GM19395 (cell line): ENCODE measurements at regions not wholly inside any gene's neighbourhood (a gene's known extent, or its start where the extent isn't known, plus 50 kb on each side); places are given as distances from the start of the nearest gene placed in this dataset.

ENCODE experiments used
- ATAC-seq: cut with Tn5 transposase; IDR thresholded peaks from one replicate; pipeline ENCODE4 v1.9.1; 2021; ENCODE audit warnings: mild to moderate bottlenecking, moderate library complexity; ENCODE audit not compliant: unreplicated experiment

- no peak for ATAC-seq
Observed at GRCh38 chr18:67633939-67634338, 117.4 kb upstream of the DSEL start.

GRCh38 chr18:67621906-67622305 lies 105.4 kb upstream of the DSEL start:
- no peak for ATAC-seq

- no peak for ATAC-seq
Observed at GRCh38 chr18:67621049-67621713, 104.7 kb upstream of the DSEL start.

GRCh38 chr18:67618061-67618460 lies 101.5 kb upstream of the DSEL start:
- no peak for ATAC-seq

- ATAC-seq, result no peak
Observed at GRCh38 chr18:67615876-67616275, 99.4 kb upstream of the DSEL start.

GRCh38 chr18:67613731-67614130 lies 97.2 kb upstream of the DSEL start:
- no peak for ATAC-seq

GRCh38 chr18:67612281-67612680 lies 95.8 kb upstream of the DSEL start:
- no peak for ATAC-seq

- ATAC-seq, result no peak
Observed at GRCh38 chr18:67608615-67609273, 92.2 kb upstream of the DSEL start.

- ATAC-seq, result no peak
Observed at GRCh38 chr18:67608191-67608590, 91.7 kb upstream of the DSEL start.

GRCh38 chr18:67600181-67601180 lies 84.0 kb upstream of the DSEL start:
- ATAC-seq, result no peak

- ATAC-seq, result no peak
Observed at GRCh38 chr18:67599277-67599676, 82.8 kb upstream of the DSEL start.

GRCh38 chr18:67597759-67598158 lies 81.2 kb upstream of the DSEL start:
- no peak for ATAC-seq

- no peak for ATAC-seq
Observed at GRCh38 chr18:67596003-67596402, 79.5 kb upstream of the DSEL start.

GRCh38 chr18:67590571-67591141 lies 74.1 kb upstream of the DSEL start:
- no peak for ATAC-seq

- ATAC-seq, result no peak
Observed at GRCh38 chr18:67589325-67589724, 72.8 kb upstream of the DSEL start.

- ATAC-seq, result no peak
Observed at GRCh38 chr18:67586101-67586500, 69.6 kb upstream of the DSEL start.

GRCh38 chr18:67583621-67584020 lies 67.1 kb upstream of the DSEL start:
- ATAC-seq, result no peak

GRCh38 chr18:67582488-67582887 lies 66.0 kb upstream of the DSEL start:
- ATAC-seq, result no peak

- ATAC-seq, result no peak
Observed at GRCh38 chr18:67581178-67581577, 64.7 kb upstream of the DSEL start.

GRCh38 chr18:67577386-67577785 lies 60.9 kb upstream of the DSEL start:
- ATAC-seq, result no peak

- no peak for ATAC-seq
Observed at GRCh38 chr18:67574749-67575148, 58.2 kb upstream of the DSEL start.
